ENCODE measurements at regions not wholly inside any gene's neighbourhood (a gene's known extent, or its start where the extent isn't known, plus 50 kb on each side); places are given as distances from the start of the nearest gene placed in this dataset.

- no peaks in the 10 kb centered on the region for H4K20me1 ChIP-seq (ENCODE audit: insufficient read depth, low read length)
- no peaks in the 10 kb centered on the region for H3K4me1 ChIP-seq (ENCODE audit: control insufficient read depth, insufficient read depth, low read length)
- H3K4ac ChIP-seq (ENCODE audit: low read depth, low read length), result no peak overlapping the region
- H3K9me3 ChIP-seq (ENCODE audit: control insufficient read depth, insufficient read depth, low read length), result no peaks in the 10 kb centered on the region
- in situ Hi-C loops (cut with MboI; ENCODE audit: low sequenced_read_pairs), result no loop called here
- CTCF ChIA-PET, result no interaction called here
- no peak overlapping the region for H2BK15ac ChIP-seq (ENCODE audit: low read depth, low read length)
- no peak overlapping the region for H2BK120ac ChIP-seq (ENCODE audit: low read depth, low read length)
- H4K8ac ChIP-seq (ENCODE audit: low read depth in 2 of 2, low read length in 2 of 2), result no peak overlapping the region
- no peak overlapping the region for H3K18ac ChIP-seq (ENCODE audit: low read depth, low read length)
- peaks cover 9% of the 10 kb centered on the region; the same call in 1 of the 2 replicates for H3K36me3 ChIP-seq (ENCODE audit: control insufficient read depth, insufficient read depth, low read length)
- no peak overlapping the region for H2BK20ac ChIP-seq (ENCODE audit: low read depth, low read length)
- intact Hi-C loops (cut with micrococcal nuclease), result no loop called here
- TF ChIP-seq CEBPB (IDR thresholded peaks at IDR 0.05; ENCODE audit: low read depth, low read length) (no peak), RAD21 (IDR thresholded peaks at IDR 0.05; ENCODE audit: low read length) (no peak)
- H3K4me3 ChIP-seq (ENCODE audit: insufficient read depth, low read depth, low read length), result no peak overlapping the region
- H2AK5ac ChIP-seq (ENCODE audit: low read depth, low read length), result no peak overlapping the region
- no peak overlapping the region for H2BK5ac ChIP-seq (ENCODE audit: low read depth, low read length, poor library complexity, severe bottlenecking)
- peaks cover 5% of the 10 kb centered on the region; the same call in 1 of the 2 replicates for H3K9me1 ChIP-seq (ENCODE audit: insufficient read depth, low read length)
- ATAC-seq (ENCODE audit: low read depth) (no peak), DNase-seq (no peak)
- H4K5ac ChIP-seq (ENCODE audit: low read depth, low read length), result no peak overlapping the region
- H3K56ac ChIP-seq (ENCODE audit: extremely low read depth, insufficient read depth, low read length), result no peak overlapping the region
- dilution Hi-C loops (cut with HindIII; ENCODE audit: low sequenced_read_pairs, unreplicated experiment), result no loop called here
- H3K4me2 ChIP-seq (ENCODE audit: low read depth, low read length), result no peak overlapping the region
- no peak overlapping the region for H2AK9ac ChIP-seq (replicated peaks; ENCODE audit: low read depth, low read length, poor library complexity)
- WGBS, 2 experiments (ENCODE audit: extremely low coverage in 2 of 2, insufficient read length in 1 of 2), result no CpG with 5 or more reads among the region's 2 CpGs
- H3K27ac ChIP-seq (ENCODE audit: insufficient read depth, low read length), result no peak overlapping the region
- POLR2A ChIA-PET (ENCODE audit: unreplicated experiment), result no interaction called here
- no peak overlapping the region for H3K23ac ChIP-seq (ENCODE audit: low read depth, low read length)
- no peak overlapping the region for H2AFZ ChIP-seq (replicated peaks; ENCODE audit: low read length, poor library complexity)
- no peak overlapping the region for H4K91ac ChIP-seq (ENCODE audit: insufficient read depth, low read depth, low read length)
- no TSS peak for BruUV-seq (replicated peaks)
- no peak overlapping the region for H3K9ac ChIP-seq (ENCODE audit: low read depth, low read length)
- no peaks in the 10 kb centered on the region for H3K79me1 ChIP-seq (ENCODE audit: low read depth in 1 of 2, low read length in 2 of 2)
- no peak overlapping the region for H3K14ac ChIP-seq (replicated peaks; ENCODE audit: low read depth, low read length)
- H3K27me3 ChIP-seq (ENCODE audit: control insufficient read depth, insufficient read depth, low read length), result no peaks in the 10 kb centered on the region
Measured at GRCh38 chr1:232447125-232447524, 182.8 kb downstream of the SIPA1L2 start.

Data from IMR-90 (cell line).